Stimulated activated CD8-positive, alpha-beta memory T cell treated with anti-CD3 and anti-CD28 coated beads, Interleukin-12 subunit alpha, Interleukin-12 subunit beta, amount 100 ng/mL, for 4 hours (primary cell): ENCODE measurements at regions not wholly inside any gene's neighbourhood (a gene's known extent, or its start where the extent isn't known, plus 50 kb on each side); places are given as distances from the start of the nearest gene placed in this dataset.

Source experiments
- DNase-seq: peaks from one replicate; pipeline ENCODE4 v3.0.0-alpha.2; 2020; ENCODE audit warnings: low read depth

DNA sequence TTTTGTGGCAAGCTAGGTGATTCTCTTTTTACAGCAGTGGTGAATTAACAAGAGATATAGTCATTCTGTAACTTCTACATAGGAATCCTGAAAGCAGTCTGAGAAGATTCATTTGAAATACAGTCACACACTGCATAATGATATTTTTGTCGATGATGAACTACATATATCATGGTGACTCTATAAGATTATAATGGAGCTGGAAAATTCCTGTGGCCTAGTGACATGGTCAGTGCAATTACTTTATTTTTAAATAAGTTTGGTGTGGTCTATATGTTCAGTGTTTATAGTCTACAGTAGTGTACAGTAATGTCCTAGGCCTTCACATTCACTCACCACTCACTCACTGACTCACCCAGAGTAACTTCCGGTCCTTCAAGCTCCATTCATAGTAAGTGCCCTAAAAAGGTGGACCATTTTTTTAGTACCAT lies 511.4 kb upstream of the MCTP2 start:
- DNase-seq = no peak

DNA sequence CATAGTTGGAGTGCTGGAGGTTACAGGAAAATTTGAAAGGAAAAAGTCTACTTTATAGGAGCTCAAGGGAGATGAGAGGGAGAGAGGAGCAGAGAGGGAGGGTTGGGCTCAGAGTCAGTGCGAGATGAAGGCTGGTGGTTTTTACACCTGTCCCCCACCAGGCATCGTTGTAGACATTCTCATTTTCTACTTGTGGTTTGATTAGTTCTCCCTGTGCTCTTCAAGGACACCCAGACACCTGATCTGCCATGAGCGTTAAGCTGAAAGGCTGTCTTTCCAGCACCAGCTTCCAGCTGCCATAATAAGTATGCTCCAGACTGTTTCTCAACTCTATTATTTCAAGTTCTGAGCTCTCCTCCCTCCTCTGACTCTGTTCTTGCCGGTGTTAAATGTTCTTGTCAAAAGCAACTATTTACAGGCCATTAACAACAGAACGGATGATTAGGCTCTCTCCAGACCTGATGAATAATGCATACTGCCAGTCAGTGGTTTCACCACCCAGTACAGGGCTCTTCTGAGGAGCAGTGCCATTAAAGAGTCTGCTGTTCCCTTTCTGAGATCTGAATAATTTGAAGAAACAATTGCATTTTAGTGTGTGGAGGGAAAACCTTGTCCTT lies 514.6 kb upstream of the MCTP2 start:
- DNase-seq = no peak

DNA sequence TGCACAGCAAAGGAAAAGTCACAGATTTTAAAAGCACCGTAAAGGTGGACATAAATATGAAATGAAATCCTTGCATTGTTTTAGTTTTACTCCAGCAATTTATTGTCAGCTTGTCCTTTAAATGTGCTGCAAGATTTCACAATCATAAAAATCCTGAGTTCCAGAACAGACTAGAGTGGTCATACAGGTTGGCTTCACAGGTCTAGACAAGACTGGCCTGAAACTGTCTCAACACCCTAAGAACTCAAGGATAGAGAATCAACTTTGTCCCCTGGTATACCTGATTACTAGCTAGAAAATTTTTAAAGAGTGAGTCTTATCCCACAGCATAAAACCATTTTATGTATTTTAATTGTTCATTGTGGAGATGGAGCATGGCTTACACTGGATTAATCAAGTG lies 521.7 kb upstream of the MCTP2 start:
- no peak for DNase-seq

DNA sequence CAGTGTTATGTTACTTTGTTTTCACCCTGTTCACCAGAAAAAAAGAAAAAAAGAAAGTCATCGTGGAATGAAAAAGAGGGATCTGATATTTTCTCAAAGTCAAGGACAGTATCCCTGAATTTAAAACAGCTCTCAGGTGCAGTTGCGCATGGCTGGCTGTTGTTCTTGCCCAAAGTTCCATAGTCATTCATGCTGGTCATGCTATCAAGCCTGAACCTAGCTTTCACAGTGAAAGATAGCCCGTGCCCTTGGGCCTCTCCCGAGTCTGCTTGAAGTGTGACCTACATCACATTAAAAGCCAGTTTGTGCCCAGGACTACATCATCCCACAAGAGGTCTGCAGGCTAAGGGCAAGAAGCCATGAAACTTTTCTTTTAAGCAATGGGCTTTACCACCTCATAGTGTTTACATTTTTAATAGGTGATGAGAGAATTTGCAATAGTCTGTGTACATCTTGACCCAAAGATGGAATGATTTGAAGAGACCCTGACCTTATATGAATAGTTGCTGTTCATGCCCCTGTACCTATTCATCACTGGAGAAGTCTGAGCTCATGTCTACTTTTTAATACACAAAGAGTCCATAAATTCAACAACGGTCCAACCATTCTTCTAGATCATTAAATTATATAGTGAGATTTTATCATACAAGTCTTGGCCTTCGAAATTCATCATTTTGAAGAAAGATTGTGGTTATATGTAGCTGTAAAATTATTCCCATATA lies 522.5 kb upstream of the MCTP2 start:
- DNase-seq = no peak

DNA sequence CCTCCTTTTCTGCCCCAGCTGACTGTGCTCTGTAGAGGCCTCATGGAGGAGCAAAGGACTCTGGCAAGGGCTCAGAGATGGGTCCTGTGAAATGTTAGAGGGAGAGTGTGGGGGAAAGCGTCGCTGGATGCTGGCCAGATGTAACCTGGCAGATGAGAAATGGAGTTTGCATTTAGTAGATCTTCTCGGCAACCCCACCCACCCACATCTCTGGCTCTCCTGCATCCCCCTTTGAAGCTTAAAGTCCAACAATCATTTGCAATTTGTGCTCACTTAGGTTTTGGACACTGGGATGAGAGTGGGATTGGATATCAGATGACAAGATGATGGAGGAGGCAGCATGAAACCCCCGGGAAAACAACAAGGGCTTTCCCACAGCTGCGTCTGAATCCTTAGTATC lies 523.6 kb upstream of the MCTP2 start:
- DNase-seq = no peak

DNA sequence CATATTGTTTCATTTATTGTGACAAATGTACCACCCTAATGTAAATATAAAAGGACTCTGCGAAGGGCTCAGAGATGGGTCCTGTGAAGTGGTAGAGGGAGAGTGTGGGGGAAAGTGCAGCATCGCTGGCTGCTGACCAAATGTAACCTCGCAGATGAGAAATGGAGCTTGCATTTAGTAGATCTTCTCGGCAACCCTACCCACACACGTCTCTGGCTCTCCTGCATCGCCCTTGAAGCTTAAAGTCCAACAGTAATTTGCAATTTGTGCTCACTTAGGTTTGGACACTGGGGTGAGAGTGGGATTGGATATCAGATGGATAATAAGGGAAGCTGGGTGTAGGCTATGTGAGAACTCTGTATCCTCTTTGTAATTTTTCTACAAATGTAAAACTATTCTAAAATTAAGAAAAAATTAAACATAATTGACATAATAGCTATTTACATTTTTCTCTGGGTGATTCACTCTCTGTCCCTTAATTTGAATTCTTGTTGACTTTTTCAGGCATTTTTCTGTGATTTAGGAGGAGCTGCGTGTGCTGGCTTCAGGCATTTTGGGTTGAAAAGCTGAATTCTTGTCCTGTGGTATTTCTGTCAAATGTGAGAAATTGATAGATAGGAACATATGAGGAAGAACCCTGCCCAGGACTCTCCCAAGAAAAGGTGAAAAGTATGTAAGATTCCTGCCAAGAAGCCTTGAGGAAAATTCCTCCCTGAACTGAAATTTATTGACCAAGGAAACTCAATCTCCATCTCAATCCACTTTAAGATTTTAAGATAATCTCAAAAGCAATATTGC lies 524.7 kb upstream of the MCTP2 start:
- no peak for DNase-seq

DNA sequence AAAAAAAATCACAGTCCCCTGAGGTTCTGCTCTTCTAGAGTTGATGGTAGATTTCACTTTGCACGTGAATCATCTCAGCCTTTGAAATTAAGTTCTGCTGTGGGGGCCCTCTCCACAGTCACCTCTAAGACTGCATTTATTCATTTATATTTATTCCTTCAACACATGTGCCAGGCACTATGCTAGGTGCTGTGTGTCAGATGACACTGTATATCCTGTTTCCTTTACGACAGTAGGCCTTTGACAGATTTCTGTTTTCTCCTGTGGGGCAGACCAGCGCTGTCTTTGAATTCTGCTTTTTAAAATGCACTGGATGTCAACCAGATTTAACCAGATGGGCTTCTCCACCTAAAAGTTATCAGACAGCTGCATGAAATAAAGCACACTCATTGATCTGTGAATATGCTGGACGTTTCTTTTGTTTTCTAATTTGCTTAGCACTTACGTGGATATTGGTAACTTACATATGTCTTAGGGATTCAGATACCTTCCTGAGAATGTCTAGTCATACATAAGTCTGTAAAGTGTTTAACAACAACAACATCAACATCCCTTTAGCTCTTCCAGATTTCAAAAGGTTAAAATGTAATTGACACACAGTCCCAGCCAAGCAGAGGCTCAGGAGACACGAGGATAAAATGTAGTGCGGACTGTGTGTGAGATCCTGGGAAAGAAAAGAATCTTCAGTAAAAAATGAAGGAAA lies 525.5 kb upstream of the MCTP2 start:
- no peak for DNase-seq

DNA sequence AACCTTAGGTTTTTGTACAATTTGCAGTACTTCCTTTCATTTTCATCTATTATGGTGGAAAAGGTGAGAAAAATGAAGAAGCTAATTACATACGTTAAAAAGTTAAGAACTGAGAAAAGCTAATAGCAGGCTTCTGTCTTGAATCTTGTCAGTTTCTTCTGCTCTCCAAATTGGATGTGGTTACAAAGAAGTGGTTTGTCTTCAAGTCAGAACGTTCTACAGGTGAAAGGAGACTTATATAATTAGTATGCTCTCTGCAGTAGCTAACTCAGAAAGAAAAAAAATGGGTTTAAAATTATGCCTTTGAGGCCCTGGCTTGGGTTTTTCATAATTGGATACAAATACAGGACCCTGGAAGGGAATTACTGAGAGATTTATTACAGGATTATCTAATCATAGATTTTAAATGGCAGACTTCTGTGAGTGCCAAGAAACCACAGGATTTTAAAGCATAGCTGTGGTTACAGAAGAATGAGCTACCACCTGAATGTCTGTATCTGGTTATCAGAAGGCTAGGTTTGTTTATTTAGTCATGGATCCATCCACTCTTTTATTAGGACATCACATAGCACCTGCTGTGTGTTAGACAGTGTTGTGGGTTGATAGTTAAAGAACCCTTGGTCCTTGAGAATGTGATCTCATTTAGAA lies 528.1 kb upstream of the MCTP2 start:
- no peak for DNase-seq

DNA sequence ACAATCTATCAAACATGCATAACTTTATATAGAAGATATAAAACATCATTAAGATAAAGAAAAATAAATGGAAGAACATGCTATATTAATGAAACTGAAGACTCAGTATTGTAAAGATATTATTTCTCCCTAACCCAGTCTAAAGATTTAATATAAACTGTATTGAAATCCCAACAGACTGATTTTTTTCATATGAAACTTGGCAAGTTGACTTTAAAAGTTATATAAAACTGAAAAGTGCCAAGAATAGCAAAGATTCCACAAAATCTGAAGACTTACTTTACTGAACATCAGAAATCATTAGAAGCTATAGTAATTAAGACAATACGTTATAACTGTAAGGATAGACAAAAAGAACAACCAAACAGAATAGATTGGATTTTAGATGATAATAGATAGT lies 531.3 kb upstream of the MCTP2 start:
- DNase-seq = no peak

DNA sequence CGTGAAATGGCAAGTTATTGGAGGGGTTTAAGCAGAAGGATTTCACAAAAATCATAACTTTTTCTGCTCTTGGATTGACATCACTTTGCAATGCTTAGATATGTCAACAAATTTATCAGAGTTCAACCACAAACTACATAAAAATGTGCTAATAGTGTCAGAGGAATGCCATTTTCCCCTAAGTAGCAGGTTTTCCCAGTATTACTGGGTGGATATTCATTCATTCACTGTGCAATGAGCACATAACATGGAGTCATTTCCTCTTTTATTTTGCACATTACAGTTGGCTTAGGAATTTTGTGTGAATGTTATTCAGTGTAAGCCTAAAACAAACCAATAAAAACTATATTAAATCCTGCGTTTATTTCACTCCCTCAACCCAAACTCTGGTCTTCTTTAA lies 537.3 kb upstream of the MCTP2 start:
- DNase-seq = no peak

DNA sequence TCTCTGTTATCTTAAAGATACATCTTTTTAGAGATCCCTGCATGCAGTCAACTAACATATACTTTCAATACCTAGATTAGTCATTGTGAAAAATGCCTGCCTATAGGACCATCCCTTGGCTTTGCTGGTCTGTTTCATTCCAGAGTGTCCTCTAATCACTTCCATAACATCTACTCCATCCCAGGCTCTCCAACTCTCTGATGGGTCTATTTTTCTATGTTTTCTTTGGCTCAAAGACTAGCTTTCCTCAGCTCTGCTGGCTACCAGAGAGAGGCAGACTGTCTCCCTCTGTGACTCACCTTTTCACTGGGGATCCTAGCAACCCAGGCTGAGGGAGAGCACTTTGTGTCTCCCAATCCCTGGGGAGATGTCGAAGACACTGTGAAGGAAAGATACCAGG lies 547.7 kb upstream of the MCTP2 start:
- DNase-seq = no peak

DNA sequence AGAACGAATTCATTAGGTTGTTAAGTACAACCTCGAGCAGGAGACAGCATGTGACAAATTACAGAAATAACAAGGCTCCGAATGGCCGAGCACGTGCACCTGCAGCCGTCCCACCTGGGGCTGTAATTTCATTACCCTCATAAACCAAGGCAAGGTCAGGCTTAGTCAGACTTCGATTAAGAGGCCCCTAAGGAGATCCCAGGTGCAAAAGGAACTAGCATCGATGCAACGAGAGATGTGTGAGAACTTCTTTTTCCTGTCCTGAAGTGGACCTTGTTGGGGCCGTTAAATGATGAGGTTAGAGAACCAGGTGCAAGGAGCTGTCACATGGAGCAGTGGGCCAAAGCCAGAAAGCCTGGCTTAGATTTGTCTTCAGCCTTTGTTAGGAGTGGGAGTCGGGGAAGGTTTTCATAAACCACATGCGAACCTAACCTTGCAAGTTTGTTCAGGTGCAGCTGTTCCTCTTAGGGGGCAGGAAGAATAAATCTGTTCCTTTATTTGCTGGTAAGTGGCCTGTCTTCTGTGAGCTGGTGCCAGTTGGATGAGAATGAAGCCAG lies 559.9 kb upstream of the MCTP2 start:
- DNase-seq = no peak

DNA sequence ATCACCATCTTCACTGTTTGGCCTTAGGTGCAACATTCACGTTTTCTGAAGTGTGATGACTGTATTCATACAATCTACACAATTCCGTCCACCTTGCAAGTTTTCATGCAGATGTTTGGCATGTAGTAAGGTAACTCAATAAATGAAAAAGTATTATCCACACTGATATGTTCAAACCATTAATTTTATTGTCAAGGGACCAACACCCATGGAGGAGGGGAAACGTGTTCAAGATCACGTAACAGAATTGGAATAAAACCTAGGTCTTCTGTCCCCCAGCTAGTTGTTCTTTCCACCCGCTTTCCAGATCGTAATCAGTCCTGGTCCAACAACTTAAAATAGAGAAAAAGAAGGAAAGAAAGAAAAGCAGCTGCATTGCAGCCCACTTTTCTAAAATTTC lies 560.4 kb upstream of the MCTP2 start:
- no peak for DNase-seq

DNA sequence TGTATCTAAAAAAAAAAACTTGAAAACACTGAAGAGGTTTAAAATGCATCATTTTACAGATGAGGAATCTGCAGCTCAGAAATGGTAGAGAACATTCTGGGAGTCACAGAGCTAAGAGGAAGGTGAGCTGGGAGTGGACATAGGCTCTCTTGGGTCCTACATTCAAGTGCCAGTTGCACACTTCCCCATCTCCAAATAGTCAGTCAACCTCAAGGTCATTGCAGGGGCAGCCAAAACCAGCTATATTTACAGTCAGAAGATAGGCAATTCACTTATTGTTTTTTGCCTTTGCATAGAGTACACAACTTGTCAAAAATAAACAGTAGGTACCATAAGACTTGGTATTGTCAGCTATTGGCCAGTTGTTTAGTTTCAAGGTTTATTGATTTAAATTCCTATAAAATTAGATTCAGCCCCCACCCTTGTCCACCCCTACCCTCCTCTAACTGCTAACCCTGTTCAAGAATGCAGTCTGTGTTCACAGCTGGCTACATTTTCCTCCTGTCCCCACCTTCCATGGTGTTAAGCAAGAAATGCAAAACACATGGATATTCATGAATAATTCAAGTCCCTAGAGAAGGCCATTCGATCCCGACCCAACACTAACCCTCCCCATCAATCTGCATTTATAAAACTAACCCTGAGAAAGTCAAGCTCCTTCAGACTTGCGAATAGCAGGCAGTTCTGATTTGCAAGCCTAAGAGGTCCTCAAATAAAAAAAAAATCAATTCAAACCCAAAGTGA lies 567.0 kb upstream of the MCTP2 start:
- DNase-seq = no peak

DNA sequence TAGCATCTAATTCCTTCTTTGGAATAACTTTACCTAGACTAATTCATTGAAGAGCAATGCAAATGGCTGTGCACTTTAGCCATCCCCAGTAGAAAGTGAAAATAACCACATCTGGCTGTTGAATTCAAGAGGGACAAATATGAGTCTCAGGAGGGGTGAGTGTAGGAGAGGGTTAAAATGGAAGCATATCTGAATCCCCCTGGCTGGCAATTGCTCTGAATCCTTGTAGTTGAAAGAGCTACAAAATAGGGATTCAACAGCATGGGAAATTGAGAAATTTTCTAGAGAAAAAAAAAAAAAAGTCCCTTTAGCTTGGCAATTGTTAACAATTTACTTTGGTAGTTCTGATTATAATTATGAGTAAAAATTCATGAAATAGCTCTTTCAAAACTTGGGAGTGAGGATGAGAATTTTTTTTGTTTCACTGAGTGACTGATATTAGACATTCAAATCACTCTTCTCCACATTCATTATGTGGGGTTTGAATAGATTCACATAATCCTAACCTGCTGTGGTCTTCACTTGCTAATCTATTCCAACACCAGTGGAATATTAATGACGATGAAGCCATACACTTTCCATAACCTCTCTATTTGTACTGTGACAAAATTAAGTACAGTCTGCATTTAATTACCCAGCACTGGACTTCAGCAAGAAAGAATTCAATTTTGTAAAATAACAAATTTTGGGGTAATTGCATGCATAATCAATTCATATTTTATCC lies 569.0 kb upstream of the MCTP2 start:
- no peak for DNase-seq

DNA sequence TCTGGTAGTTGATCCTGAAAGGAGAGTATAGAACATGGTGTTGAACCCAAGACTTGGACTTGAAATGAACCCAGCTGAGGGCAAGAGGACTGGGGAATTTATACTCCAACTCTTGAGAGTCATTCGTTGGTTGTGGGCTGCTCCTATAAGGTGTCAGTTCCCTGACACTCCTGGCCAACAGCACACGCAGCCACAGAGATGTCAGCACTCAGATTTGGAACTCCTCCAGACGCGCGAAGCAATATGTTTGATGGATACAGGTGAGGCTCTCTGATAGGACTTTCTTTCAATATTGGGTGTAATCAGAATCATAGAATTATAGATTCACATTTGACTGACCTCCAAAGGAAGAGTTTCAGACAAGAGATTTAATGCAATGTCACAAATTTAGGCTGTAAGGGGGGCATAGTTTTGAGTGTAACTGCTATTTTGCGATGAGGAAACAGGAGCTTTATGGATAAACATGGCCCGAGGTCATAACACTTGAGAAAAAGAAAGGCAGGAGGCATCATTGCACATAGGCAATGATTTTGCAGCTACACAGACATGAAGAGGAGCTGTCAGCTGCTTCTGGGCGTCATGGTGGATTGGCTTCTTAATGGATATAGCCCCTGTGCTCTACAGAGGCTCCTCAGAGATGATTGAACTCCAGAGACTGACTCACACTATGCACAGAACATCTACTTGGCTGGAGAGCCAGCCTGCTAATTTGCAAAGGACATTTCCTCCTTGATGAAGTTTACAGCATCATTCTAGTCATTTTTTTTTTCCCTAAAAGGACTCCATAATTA lies 569.2 kb upstream of the RGMA start:
- no peak for DNase-seq

DNA sequence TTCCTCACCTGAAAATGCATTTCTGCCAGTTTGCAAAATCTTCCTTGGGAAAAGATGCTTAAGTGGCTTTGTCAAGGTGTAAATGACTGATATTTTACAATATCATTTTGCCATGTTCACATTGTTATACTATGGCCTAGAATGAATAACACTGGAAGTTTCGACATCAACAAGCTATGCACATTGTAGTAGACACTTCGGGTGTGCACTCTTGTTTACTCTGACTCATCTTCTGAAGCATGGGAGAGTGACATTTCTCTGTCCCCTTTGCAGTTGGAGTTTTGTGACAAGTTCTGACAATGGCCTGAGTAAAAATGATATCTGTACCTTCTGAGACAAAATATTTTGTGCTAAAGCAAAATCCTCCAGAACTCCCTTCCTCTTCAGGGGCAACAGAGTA lies 567.0 kb upstream of the RGMA start:
- DNase-seq = no peak

DNA sequence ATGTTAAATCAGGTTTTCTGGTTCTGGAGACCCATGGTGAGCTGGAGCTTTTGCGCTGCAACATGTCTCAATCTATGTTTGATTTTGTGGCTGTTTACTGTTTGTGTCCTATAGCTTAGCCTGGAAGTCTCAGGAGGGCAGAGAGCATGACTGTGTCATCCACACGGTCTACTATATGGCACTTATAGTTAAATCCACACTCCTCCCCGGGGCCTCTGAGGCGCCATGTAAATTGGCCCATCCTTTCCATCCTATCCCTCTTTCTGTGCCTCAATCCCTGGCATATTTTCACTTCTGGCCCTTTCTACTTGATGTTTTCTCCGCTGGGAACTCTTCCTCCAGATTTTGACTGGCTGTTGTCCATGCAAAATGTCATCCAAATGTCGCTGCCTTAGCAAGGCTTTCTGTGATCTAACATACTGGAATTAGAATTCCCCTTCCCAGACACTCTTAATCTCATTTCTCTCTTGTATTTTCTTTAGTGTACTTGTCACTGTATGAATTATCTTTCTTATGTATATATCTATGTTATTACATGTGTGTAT lies 560.8 kb upstream of the RGMA start:
- no peak for DNase-seq

DNA sequence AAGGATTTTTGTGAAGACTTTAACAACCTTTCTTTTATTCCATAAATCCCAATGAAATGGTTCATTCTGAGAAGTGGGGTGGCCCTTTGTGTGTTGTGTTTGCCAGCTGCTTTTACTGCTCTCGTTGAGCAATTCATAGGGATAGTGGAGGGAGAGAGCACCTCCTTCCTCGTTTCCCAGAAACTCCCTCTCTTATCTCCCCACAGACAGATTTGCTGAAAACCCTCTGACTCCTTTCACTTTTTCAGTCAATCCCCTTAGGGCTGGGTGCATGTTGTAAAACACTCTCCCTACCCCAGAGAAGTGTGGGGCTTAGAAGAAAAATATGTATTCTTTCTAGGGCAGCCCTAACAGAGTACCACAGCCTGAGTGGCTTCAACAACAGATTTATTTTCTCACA lies 557.2 kb upstream of the RGMA start:
- no peak for DNase-seq
